Natural killer cell treated with Interleukin-12 subunit alpha and Interleukin-12 subunit beta and Interleukin-15 and Interleukin-18, amount 100 ng/mL, for 72 hours (primary cell): ENCODE measurements at regions not wholly inside any gene's neighbourhood (a gene's known extent, or its start where the extent isn't known, plus 50 kb on each side); places are given as distances from the start of the nearest gene placed in this dataset.
A peak's percentile ranks its signal among the peaks of the same experiment; 100 is the strongest.

Experiments used
- ATAC-seq, 2 donors: fragments of 150-1000 bp; cut with Tn5 transposase in 1 of 2; sonication (Bioruptor Pico), chemical (Tn5 transposase) in 1 of 2; 2 replicates each; pipeline ENCODE4 v1.10.0; 2021
- DNase-seq: peaks from one replicate; pipeline ENCODE4 v3.0.0; 2022; ENCODE audit warnings: low spot score
- H3K27ac Mint-ChIP-seq, 2 donors: 1 replicate in 1 of 2; 2 replicates in 1 of 2; pipeline ENCODE4 v1.8.0; 2022; ENCODE audit warnings: mixed read lengths in 2 of 2, mild to moderate bottlenecking in 1 of 2, moderate library complexity in 1 of 2
- H3K27me3 Mint-ChIP-seq, 2 donors: 1 replicate in 1 of 2; 2 replicates in 1 of 2; pipeline ENCODE4 v1.8.0; 2022; ENCODE audit warnings: mixed read lengths in 2 of 2
- H3K36me3 Mint-ChIP-seq: one replicate; pipeline ENCODE4 v1.8.0; 2022; ENCODE audit warnings: mixed read lengths
- H3K4me1 Mint-ChIP-seq, 2 donors: 1 replicate in 1 of 2; 2 replicates in 1 of 2; pipeline ENCODE4 v1.8.0; 2022; ENCODE audit warnings: low read depth in 2 of 2, mixed read lengths in 2 of 2, mild to moderate bottlenecking in 1 of 2
- H3K4me3 Mint-ChIP-seq: one replicate; pipeline ENCODE4 v1.8.0; 2022; ENCODE audit warnings: mixed read lengths
- H3K9me3 Mint-ChIP-seq: 2 replicates; pipeline ENCODE4 v1.8.0; 2022; ENCODE audit warnings: mixed read lengths

DNA sequence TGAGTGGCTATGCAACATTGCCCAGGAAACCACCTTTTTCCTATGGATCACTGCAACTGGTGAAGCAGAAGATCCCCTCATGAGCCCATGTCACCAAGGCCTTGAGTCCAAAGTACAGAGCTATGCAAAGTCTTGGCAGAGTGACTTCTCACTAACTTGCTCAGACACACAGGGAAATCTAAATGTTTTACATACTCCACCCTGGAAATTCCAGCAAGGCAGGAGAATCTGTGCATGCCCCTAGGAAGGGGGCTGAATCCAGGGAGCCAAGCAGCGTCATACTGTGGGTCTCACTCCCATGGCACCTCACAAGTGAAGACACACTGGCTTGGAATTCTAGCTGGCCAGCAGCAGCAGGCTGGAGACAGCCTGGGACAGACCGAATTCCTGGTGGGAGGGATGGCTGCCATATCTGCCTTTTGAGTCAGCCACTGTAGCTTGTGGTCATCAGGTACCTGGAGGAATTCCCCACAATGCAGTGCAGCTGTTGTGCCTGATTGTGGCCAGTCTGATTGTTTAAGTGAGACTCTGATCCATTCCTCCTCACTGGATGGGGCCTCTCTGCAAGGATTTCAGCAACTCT, 1817.4 kb downstream of the SUCLG1 start:
- H3K27me3 Mint-ChIP-seq: no peaks in the 10 kb centered on the region
- peaks cover 21% of the 10 kb centered on the region for H3K36me3 Mint-ChIP-seq
- peaks cover 36% of the 10 kb centered on the region for H3K9me3 Mint-ChIP-seq
- ATAC-seq: no peak
- H3K27ac Mint-ChIP-seq: no peak overlapping the region
- no peaks in the 10 kb centered on the region for H3K4me1 Mint-ChIP-seq
- DNase-seq: no peak
- H3K4me3 Mint-ChIP-seq: no peak overlapping the region

DNA sequence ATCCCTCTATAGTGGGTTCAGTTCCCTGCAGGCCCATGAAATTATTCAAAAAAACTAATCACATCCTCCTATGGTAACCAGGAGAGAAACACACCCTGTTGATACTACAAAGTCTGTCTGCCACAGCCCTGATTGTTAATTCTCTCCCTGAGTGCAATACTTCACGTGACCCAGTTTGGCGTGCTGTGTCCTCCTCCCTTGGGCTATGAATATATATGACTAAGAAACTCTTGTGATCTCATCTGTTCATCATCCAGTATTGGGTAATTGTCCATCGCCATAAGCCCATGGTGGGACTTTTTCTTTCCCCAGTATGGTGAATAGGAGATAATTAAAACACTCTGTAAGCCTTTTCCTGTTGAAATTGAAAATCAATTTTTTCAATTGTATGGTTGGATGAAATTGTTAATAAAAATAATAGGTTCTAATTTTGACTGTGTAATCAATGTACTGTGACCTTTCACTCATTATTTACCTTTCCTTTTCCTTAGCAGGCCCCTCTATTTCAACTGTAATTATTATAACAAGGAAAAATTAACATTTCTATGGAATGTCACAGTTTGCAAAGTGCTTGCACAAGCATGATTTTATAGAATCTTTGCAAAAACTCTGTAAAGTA, 1822.6 kb downstream of the SUCLG1 start:
- no peaks in the 10 kb centered on the region for H3K36me3 Mint-ChIP-seq
- no peaks in the 10 kb centered on the region for H3K27me3 Mint-ChIP-seq
- H3K4me3 Mint-ChIP-seq: no peak overlapping the region
- peaks cover 23% of the 10 kb centered on the region for H3K9me3 Mint-ChIP-seq
- ATAC-seq (no peak), DNase-seq (no peak)
- no peaks in the 10 kb centered on the region for H3K4me1 Mint-ChIP-seq
- H3K27ac Mint-ChIP-seq: no peak overlapping the region

DNA sequence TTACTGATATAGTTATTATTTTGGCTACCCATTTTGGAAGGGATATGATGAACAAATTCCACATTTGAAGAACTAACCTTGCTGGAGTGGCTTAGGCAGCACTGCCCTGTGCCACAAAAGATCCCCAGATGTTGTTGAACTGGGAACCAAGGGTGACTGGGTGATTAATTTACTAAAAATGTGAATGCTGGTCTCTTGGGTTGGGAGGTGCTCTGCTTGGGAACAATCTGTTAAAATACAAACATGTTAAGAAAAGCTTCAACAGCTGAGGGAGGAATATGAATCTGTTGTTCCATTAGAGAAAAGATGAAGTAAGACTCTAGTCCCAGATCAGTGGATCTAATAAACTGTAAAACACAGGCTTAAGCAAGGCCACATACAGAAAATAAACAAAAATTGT, 1860.1 kb downstream of the SUCLG1 start:
- H3K9me3 Mint-ChIP-seq: peaks cover 22% of the 10 kb centered on the region
- H3K4me1 Mint-ChIP-seq: no peaks in the 10 kb centered on the region
- no peak overlapping the region for H3K4me3 Mint-ChIP-seq
- H3K27me3 Mint-ChIP-seq: no peaks in the 10 kb centered on the region
- H3K27ac Mint-ChIP-seq: no peak overlapping the region
- H3K36me3 Mint-ChIP-seq: no peaks in the 10 kb centered on the region
- DNase-seq (no peak), ATAC-seq (no peak)

DNA sequence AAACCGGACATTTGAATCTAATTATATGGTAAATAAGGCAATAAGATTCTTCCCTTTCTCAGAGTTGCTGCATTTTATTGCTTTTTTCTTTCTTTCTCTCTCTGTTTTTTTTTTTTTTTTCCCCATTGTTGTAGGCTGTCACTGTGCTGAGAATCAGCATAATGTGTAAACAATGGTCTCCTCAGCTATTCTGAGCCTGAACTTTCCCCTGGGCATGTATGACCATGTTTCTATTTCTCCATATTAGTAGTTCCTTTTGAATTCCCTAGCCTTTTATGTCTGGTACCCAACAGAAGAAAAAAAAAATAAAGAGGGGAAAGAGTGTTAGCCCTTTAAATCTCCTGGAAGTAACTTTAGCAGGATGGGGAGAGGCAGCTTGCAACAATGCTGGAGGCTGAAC, 1862.5 kb downstream of the SUCLG1 start:
- DNase-seq: no peak
- no peaks in the 10 kb centered on the region for H3K27me3 Mint-ChIP-seq
- H3K4me1 Mint-ChIP-seq: no peaks in the 10 kb centered on the region
- no peak for ATAC-seq
- no peak overlapping the region for H3K4me3 Mint-ChIP-seq
- no peaks in the 10 kb centered on the region for H3K36me3 Mint-ChIP-seq
- peaks cover 16% of the 10 kb centered on the region for H3K9me3 Mint-ChIP-seq
- H3K27ac Mint-ChIP-seq: no peak overlapping the region

DNA sequence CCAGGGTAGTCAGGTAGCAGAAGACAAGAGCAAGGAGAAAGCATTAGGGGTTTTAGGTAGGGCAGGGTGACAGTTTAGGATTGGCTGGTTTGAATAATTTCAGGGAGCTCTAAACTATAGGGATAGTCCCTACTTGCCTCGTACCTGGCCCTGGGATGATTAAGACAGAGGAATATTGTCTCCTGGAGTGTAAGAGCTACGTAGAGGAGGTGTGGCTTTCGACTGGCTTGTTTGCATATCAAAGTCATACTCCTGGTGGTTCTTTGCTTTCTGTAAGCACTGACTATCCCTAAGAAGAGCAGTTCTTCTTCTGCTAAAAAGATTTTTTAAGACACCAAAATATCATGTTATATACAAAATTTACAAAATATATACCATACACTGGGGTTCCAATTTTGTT, 1867.4 kb downstream of the SUCLG1 start:
- DNase-seq (no peak), ATAC-seq (no peak)
- H3K4me3 Mint-ChIP-seq: no peak overlapping the region
- no peaks in the 10 kb centered on the region for H3K4me1 Mint-ChIP-seq
- no peaks in the 10 kb centered on the region for H3K36me3 Mint-ChIP-seq
- H3K9me3 Mint-ChIP-seq: peaks cover 20% of the 10 kb centered on the region
- no peaks in the 10 kb centered on the region for H3K27me3 Mint-ChIP-seq
- H3K27ac Mint-ChIP-seq: no peak overlapping the region

DNA sequence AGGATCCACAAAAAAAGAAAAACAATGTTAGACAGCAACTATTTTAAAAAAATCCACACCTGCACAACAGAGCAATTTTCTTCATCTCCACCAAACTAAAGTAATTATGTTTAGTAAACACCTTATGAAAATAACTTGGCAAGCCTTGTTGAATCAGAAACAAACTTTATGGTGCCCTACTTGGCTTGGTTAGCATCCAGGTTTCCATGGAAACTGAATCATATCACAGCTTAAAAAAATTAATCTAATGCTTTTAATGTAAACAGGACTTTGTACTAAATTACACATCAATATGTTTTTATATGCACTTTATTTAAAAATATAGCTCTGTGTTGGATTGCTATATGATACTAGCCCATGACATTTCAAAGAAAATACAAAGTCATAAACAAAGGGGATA, 1882.4 kb downstream of the SUCLG1 start:
- Mint-ChIP-seq H3K4me1 (no peaks in the 10 kb centered on the region), H3K4me3 (no peak overlapping the region), H3K9me3 (no peaks in the 10 kb centered on the region), H3K27ac (no peak overlapping the region), H3K36me3 (no peaks in the 10 kb centered on the region), H3K27me3 (no peaks in the 10 kb centered on the region)
- ATAC-seq (no peak), DNase-seq (no peak)

DNA sequence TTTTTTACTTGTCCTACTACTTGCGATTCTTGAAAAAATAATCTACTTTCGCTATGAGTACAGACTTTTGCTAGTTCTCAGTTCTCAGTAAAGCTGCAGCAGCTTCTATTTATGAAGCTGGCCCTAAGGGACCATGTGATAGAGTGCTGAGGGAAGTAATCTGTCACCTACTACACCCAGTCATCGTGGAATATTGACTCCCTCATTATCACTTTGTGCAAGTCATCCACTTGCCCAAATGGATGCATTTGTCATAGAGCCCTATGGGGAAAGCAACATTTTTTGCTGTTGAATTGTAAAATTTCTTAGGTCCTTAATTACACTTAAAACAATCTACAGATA, 1919.8 kb downstream of the SUCLG1 start:
- Mint-ChIP-seq H3K4me1 (no peaks in the 10 kb centered on the region), H3K27ac (no peak overlapping the region), H3K4me3 (no peak overlapping the region), H3K36me3 (no peaks in the 10 kb centered on the region), H3K27me3 (no peaks in the 10 kb centered on the region), H3K9me3 (peaks cover 19% of the 10 kb centered on the region)
- DNase-seq: no peak
- ATAC-seq: no peak

DNA sequence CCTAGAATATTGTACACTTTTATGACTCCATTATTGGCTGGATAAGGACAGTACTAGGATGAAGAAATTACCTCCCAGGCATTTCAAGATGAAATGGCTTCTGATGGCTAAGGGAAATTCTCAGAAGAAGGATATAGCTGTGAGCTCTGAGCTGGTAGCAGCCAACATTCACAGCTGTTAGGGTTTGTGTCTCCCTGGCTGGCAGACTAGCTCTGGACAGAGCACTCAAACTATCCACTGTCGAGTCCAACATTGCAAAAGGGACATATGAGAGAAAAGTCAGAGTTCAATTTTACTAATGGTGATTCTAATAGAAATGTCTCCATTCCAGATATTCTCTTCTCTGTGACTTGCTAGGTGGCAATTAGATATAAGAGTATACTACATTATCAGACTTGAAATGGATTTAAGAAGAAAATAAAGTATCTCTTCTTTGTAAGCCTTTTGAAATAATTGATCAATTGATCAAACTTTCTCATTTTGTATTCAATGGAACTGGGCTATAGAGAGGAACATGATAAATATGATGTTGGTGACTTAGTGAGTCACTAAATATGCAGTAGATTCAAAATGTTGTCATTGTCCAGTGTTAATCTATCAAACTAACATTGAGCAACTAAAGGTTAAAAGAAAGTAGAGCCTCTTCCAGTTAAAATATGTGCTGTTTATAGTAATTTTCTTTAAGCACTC, 1920.3 kb downstream of the SUCLG1 start:
- no peak for DNase-seq
- Mint-ChIP-seq H3K27me3 (no peaks in the 10 kb centered on the region), H3K9me3 (peaks cover 19% of the 10 kb centered on the region), H3K36me3 (no peaks in the 10 kb centered on the region), H3K27ac (no peak overlapping the region), H3K4me1 (no peaks in the 10 kb centered on the region), H3K4me3 (no peak overlapping the region)
- no peak for ATAC-seq

DNA sequence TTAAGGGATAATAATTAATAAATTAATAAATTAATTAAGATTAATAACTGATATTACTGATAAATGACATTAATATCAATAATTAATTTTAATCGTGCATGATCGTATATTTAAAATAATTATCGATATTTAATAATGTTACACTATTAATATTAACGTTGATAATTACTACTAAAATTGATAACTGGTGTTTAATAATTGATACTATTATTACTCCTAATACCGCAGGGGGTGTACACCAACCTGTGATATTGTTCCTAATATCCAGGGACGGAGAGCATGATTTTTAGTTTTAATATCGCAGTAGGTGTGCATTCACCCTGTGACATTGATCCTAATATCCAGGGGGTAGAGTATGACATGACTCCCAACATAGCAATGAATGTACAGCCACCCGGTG, 1930.8 kb downstream of the SUCLG1 start:
- H3K27me3 Mint-ChIP-seq: no peaks in the 10 kb centered on the region

DNA sequence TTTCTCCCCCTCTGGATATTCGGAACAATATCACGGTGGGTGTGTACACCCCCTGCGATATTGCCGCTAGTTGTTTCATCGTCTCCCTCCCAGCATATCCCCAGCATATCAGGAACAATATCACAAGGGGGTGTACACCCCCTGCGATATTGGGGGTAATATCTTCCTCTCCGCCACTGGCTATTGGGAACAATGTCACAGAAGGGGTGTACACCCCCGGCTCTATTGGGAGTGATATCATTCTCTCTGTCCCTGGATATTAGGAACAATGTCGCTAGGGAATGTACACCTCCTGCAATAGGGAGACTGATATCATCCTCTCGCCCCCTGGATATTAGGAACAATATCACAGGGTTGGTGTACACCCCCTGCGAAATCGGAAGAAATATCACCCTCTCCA, 1932.0 kb downstream of the SUCLG1 start:
- DNase-seq (no peak), ATAC-seq (no peak)
- no peaks in the 10 kb centered on the region for H3K4me1 Mint-ChIP-seq
- peak overlapping the region in 1 of 2 donors; percentile 35 for H3K27ac Mint-ChIP-seq
- H3K9me3 Mint-ChIP-seq: peaks cover 14% of the 10 kb centered on the region
- H3K36me3 Mint-ChIP-seq: no peaks in the 10 kb centered on the region
- no peaks in the 10 kb centered on the region for H3K27me3 Mint-ChIP-seq
- no peak overlapping the region for H3K4me3 Mint-ChIP-seq

More for the DNA sequence above, 1930.8 kb downstream of the SUCLG1 start:
- ATAC-seq: no peak
- Mint-ChIP-seq H3K9me3 (peaks cover 14% of the 10 kb centered on the region), H3K4me3 (no peak overlapping the region), H3K4me1 (no peaks in the 10 kb centered on the region), H3K27ac (no peak overlapping the region), H3K36me3 (no peaks in the 10 kb centered on the region)
- DNase-seq: no peak

DNA sequence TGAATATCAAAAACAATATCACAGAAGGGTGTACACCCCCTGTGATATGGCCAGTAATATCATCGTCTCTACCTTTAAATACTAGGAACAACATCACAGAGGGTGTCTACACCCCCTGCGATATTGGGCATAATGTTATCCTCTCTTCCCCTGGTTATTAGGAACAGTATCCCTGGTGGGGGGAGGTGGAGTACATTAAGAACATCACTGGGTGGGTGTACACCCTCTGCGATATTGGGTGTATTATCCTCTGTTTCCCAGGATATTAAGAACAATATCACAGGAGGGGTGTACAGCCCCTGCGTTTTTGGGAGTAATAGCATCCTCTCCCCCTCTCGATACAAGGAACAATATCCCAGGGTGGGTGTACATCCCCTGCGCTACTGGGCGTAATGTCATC, 1932.8 kb downstream of the SUCLG1 start:
- no peaks in the 10 kb centered on the region for H3K27me3 Mint-ChIP-seq
- H3K4me3 Mint-ChIP-seq: no peak overlapping the region
- H3K36me3 Mint-ChIP-seq: no peaks in the 10 kb centered on the region
- DNase-seq: no peak
- peaks cover 14% of the 10 kb centered on the region for H3K9me3 Mint-ChIP-seq
- H3K4me1 Mint-ChIP-seq: no peaks in the 10 kb centered on the region
- H3K27ac Mint-ChIP-seq: no peak overlapping the region
- no peak for ATAC-seq

DNA sequence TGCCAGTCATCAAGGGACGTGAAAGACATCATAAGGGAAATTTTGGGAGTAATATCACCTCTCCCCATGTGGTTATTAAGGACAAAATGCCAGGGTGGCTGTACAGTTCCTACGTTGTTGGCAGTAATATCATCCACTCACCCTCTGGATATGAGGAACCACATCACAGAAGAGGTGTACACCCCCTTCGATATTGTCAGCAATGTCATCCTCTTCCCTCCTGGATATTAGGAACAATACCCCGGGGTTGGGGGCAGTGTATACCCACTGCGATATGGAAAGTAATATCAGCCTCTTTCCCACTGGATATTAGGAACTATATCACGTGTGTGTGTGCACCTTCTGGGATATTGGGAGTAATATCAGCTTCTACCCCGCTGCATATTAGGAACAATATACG, 1933.3 kb downstream of the SUCLG1 start:
- peak in 1 of 2 donors; percentile 36 for ATAC-seq
- H3K4me1 Mint-ChIP-seq: no peaks in the 10 kb centered on the region
- no peaks in the 10 kb centered on the region for H3K27me3 Mint-ChIP-seq
- H3K36me3 Mint-ChIP-seq: no peaks in the 10 kb centered on the region
- no peak for DNase-seq
- peaks cover 14% of the 10 kb centered on the region for H3K9me3 Mint-ChIP-seq
- H3K4me3 Mint-ChIP-seq: no peak overlapping the region
- H3K27ac Mint-ChIP-seq: no peak overlapping the region

DNA sequence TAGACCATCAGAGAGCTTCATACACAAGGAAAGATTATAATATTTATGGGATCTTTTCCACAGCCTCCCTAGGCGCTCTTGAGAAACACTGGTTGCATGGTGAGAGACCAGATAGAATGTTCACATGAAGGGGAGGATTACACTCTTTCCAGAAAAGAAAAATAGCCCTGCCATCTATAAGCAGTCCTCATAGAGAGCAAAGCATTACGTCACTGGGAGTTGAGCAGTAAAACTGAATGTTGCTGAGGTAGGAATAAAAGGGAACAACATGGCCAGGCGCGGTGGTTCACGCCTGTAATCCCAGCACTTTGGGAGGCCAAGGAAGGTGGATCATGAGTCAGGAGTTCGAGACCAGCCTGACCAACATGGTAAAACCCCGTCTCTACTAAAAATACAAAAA, 1934.3 kb downstream of the SUCLG1 start:
- no peaks in the 10 kb centered on the region for H3K27me3 Mint-ChIP-seq
- no peak overlapping the region for H3K4me3 Mint-ChIP-seq
- DNase-seq (no peak), ATAC-seq (no peak)
- H3K9me3 Mint-ChIP-seq: peaks cover 12% of the 10 kb centered on the region
- H3K4me1 Mint-ChIP-seq: no peaks in the 10 kb centered on the region
- H3K36me3 Mint-ChIP-seq: no peaks in the 10 kb centered on the region
- no peak overlapping the region for H3K27ac Mint-ChIP-seq

DNA sequence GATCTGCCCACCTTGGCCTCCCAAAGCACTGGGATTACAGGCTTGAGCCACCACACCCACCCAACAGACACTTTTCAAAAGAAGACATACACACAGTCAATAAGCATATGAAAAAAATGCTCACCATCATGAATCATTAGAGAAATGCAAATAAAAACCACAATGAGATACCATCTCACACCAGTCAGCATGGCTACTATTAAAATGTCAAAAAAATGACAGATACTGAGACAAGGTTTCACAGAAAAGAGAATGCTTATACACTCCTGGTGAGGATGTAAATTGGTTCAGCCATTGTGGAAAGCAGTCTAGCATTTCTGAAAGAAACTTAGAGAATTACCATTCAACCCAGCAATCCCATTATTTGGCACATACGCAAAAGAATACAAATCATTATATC, 1947.2 kb downstream of the SUCLG1 start:
- Mint-ChIP-seq H3K27ac (no peak overlapping the region), H3K27me3 (no peaks in the 10 kb centered on the region), H3K4me1 (no peaks in the 10 kb centered on the region), H3K4me3 (no peak overlapping the region), H3K36me3 (no peaks in the 10 kb centered on the region), H3K9me3 (peaks cover 6% of the 10 kb centered on the region)
- ATAC-seq: no peak
- DNase-seq: no peak

DNA sequence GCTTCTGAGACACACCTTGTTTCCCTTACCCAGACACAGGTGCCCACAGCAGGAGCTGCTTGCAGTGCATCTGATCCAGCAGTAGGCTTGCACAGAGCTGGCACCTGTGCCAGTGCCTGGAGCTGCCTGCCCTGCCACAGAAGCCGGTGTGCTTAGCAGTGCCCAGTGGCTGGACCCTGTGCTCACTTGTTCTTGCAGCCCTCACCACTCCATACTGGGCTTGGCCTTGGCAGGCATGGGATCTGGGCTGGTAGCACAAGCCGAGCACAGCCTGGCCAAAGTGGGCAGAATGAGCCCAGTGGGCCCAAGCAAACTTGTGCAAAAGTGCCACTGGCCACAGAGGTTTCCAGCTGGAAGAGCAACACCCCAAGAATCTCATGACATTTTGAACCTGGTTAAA, 1950.4 kb downstream of the SUCLG1 start:
- no peak for ATAC-seq
- H3K27ac Mint-ChIP-seq: no peak overlapping the region
- H3K4me1 Mint-ChIP-seq: no peaks in the 10 kb centered on the region

More for the DNA sequence above, 1950.4 kb downstream of the SUCLG1 start:
- Mint-ChIP-seq H3K4me3 (no peak overlapping the region), H3K36me3 (no peaks in the 10 kb centered on the region), H3K9me3 (peaks cover 9% of the 10 kb centered on the region), H3K27me3 (no peaks in the 10 kb centered on the region)
- no peak for DNase-seq
